ENCODE measurements at regions not wholly inside any gene's neighbourhood (a gene's known extent, or its start where the extent isn't known, plus 50 kb on each side); places are given as distances from the start of the nearest gene placed in this dataset.

GRCh38 chr4:20598626-20599025 is 101.6 kb upstream of the PACRGL start:
- DNase-seq (ENCODE audit: insufficient read length, low spot score) (no peak), FAIRE-seq (no peak)
- TF ChIP-seq POU2F2 (IDR thresholded peaks at IDR 0.05; ENCODE audit: low read depth, low read length): no peak
- TF ChIP-seq PAX5 (IDR thresholded peaks at IDR 0.05; ENCODE audit: insufficient read depth, low read length, severe bottlenecking): no peak
- TF ChIP-seq POLR2AphosphoS5 (IDR thresholded peaks at IDR 0.05; ENCODE audit: low read depth, low read length): no peak
- no peak for TF ChIP-seq SPI1 (IDR thresholded peaks at IDR 0.05; ENCODE audit: low read depth, low read length)
- no peak for TF ChIP-seq TAF1 (IDR thresholded peaks at IDR 0.05; ENCODE audit: low read depth, low read length)
- no peak for TF ChIP-seq POLR2A (IDR thresholded peaks at IDR 0.05; ENCODE audit: low read depth, low read length)

GRCh38 chr4:20603671-20604313 is 96.5 kb upstream of the PACRGL start:
- no peak for TF ChIP-seq TAF1 (IDR thresholded peaks at IDR 0.05; ENCODE audit: low read depth, low read length)
- TF ChIP-seq POLR2A (IDR thresholded peaks at IDR 0.05; ENCODE audit: low read depth, low read length): no peak
- no peak for TF ChIP-seq POU2F2 (IDR thresholded peaks at IDR 0.05; ENCODE audit: low read depth, low read length)
- no peak for TF ChIP-seq POLR2AphosphoS5 (IDR thresholded peaks at IDR 0.05; ENCODE audit: low read depth, low read length)
- TF ChIP-seq PAX5 (IDR thresholded peaks at IDR 0.05; ENCODE audit: insufficient read depth, low read length, severe bottlenecking): no peak
- TF ChIP-seq SPI1 (IDR thresholded peaks at IDR 0.05; ENCODE audit: low read depth, low read length): no peak
- FAIRE-seq: no peak
- DNase-seq (ENCODE audit: insufficient read length, low spot score): no peak

- FAIRE-seq: no peak
- TF ChIP-seq PAX5 (IDR thresholded peaks at IDR 0.05; ENCODE audit: insufficient read depth, low read length, severe bottlenecking) (no peak), POLR2AphosphoS5 (IDR thresholded peaks at IDR 0.05; ENCODE audit: low read depth, low read length) (no peak), SPI1 (IDR thresholded peaks at IDR 0.05; ENCODE audit: low read depth, low read length) (no peak), POU2F2 (IDR thresholded peaks at IDR 0.05; ENCODE audit: low read depth, low read length) (no peak), TAF1 (IDR thresholded peaks at IDR 0.05; ENCODE audit: low read depth, low read length) (no peak), POLR2A (IDR thresholded peaks at IDR 0.05; ENCODE audit: low read depth, low read length) (no peak)
- DNase-seq (ENCODE audit: insufficient read length, low spot score): no peak
These were observed 87.9 kb upstream of the PACRGL start for GRCh38 chr4:20612313-20612712.

DNA sequence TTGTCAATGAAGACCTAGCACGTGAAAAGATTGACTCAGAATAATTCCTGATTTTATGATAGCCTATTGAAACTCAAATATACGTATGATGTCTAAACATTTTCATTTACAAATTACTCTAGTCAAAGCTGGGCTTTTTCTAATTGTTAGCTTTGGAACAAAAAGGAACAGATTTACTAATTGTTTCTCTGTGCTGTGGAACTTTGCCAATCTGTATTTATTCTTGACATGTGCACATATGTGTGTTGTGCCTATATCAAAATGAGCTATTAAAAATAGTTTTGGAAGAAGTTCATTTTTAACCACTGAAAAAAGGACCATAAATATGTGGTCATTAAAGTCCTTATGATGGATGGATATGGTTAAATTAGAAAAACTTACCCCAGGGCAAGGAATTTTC is 85.4 kb upstream of the PACRGL start:
- FAIRE-seq: no peak
- DNase-seq (ENCODE audit: insufficient read length, low spot score): no peak
- no peak for TF ChIP-seq POU2F2 (IDR thresholded peaks at IDR 0.05; ENCODE audit: low read depth, low read length)
- no peak for TF ChIP-seq PAX5 (IDR thresholded peaks at IDR 0.05; ENCODE audit: insufficient read depth, low read length, severe bottlenecking)
- TF ChIP-seq SPI1 (IDR thresholded peaks at IDR 0.05; ENCODE audit: low read depth, low read length): no peak
- no peak for TF ChIP-seq POLR2A (IDR thresholded peaks at IDR 0.05; ENCODE audit: low read depth, low read length)
- no peak for TF ChIP-seq POLR2AphosphoS5 (IDR thresholded peaks at IDR 0.05; ENCODE audit: low read depth, low read length)

- DNase-seq (ENCODE audit: insufficient read length, low spot score): no peak
- FAIRE-seq: no peak
- TF ChIP-seq TAF1 (IDR thresholded peaks at IDR 0.05; ENCODE audit: low read depth, low read length) (no peak), POLR2AphosphoS5 (IDR thresholded peaks at IDR 0.05; ENCODE audit: low read depth, low read length) (no peak), POLR2A (IDR thresholded peaks at IDR 0.05; ENCODE audit: low read depth, low read length) (no peak), POU2F2 (IDR thresholded peaks at IDR 0.05; ENCODE audit: low read depth, low read length) (no peak), PAX5 (IDR thresholded peaks at IDR 0.05; ENCODE audit: insufficient read depth, low read length, severe bottlenecking) (no peak), SPI1 (IDR thresholded peaks at IDR 0.05; ENCODE audit: low read depth, low read length) (no peak)
These were observed 84.6 kb upstream of the PACRGL start for GRCh38 chr4:20615486-20616260.

- TF ChIP-seq POLR2A (IDR thresholded peaks at IDR 0.05; ENCODE audit: low read depth, low read length) (no peak), TAF1 (IDR thresholded peaks at IDR 0.05; ENCODE audit: low read depth, low read length) (no peak), SPI1 (IDR thresholded peaks at IDR 0.05; ENCODE audit: low read depth, low read length) (no peak), POU2F2 (IDR thresholded peaks at IDR 0.05; ENCODE audit: low read depth, low read length) (no peak), POLR2AphosphoS5 (IDR thresholded peaks at IDR 0.05; ENCODE audit: low read depth, low read length) (no peak), PAX5 (IDR thresholded peaks at IDR 0.05; ENCODE audit: insufficient read depth, low read length, severe bottlenecking) (no peak)
- DNase-seq (ENCODE audit: insufficient read length, low spot score) (no peak), FAIRE-seq (no peak)
These were observed 83.9 kb upstream of the PACRGL start for GRCh38 chr4:20616313-20616712.

DNA sequence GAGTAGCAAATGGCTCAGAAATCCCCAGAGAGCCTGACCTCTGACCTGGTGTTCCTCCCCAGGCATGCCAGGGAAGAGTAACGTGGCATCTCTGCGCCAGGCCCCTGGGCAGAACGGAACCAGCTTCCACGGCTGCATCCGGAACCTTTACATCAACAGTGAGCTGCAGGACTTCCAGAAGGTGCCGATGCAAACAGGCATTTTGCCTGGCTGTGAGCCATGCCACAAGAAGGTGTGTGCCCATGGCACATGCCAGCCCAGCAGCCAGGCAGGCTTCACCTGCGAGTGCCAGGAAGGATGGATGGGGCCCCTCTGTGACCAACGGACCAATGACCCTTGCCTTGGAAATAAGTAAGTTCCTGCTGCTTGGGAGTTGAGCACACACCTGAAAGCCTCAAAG is 83.4 kb upstream of the PACRGL start:
- FAIRE-seq (no peak), DNase-seq (ENCODE audit: insufficient read length, low spot score) (no peak)
- TF ChIP-seq PAX5 (IDR thresholded peaks at IDR 0.05; ENCODE audit: insufficient read depth, low read length, severe bottlenecking): no peak
- no peak for TF ChIP-seq SPI1 (IDR thresholded peaks at IDR 0.05; ENCODE audit: low read depth, low read length)
- no peak for TF ChIP-seq POLR2A (IDR thresholded peaks at IDR 0.05; ENCODE audit: low read depth, low read length)
- TF ChIP-seq POU2F2 (IDR thresholded peaks at IDR 0.05; ENCODE audit: low read depth, low read length): no peak
- no peak for TF ChIP-seq TAF1 (IDR thresholded peaks at IDR 0.05; ENCODE audit: low read depth, low read length)
- no peak for TF ChIP-seq POLR2AphosphoS5 (IDR thresholded peaks at IDR 0.05; ENCODE audit: low read depth, low read length)

DNA sequence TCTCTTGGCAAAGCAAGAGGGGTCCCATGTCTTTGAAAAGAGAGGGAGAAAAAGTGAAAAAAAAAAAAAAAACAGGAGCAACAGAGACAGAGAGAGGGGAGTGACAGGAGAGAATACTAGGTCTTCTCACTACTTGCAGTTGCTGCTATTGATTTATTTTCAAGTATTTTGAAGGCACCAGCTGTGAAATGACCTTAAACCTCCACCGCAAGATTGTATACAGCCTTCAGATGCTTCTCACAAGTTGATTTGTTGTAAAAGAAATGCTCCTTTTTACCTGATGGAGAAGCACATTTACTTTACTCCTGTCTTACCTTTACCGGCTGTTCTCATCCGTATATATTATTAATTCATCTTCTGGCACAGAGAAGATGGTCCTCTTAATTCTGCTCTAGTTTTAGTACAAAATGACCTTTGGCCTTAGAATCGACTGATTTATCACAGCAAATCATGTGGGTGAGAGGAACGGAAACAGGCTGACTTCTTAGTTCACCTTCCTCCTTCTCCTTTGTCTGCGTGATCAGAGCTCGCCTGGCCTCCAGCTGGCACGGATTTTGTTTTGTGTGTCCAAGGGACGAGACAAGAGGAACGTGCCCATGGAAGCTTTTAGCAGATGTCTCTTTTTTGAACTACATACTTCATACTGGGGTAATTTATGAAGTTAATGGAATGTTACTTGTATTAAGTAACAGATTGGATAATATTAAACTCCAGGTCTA is 82.4 kb upstream of the PACRGL start:
- no peak for TF ChIP-seq SPI1 (IDR thresholded peaks at IDR 0.05; ENCODE audit: low read depth, low read length)
- FAIRE-seq (no peak), DNase-seq (ENCODE audit: insufficient read length, low spot score) (no peak)

- DNase-seq (ENCODE audit: insufficient read length, low spot score): no peak
- TF ChIP-seq SPI1 (IDR thresholded peaks at IDR 0.05; ENCODE audit: low read depth, low read length): no peak
- no peak for TF ChIP-seq POLR2A (IDR thresholded peaks at IDR 0.05; ENCODE audit: low read depth, low read length)
- TF ChIP-seq PAX5 (IDR thresholded peaks at IDR 0.05; ENCODE audit: insufficient read depth, low read length, severe bottlenecking): no peak
- TF ChIP-seq POLR2AphosphoS5 (IDR thresholded peaks at IDR 0.05; ENCODE audit: low read depth, low read length): no peak
- TF ChIP-seq POU2F2 (IDR thresholded peaks at IDR 0.05; ENCODE audit: low read depth, low read length): no peak
- TF ChIP-seq TAF1 (IDR thresholded peaks at IDR 0.05; ENCODE audit: low read depth, low read length): no peak
- FAIRE-seq: no peak
These were observed 81.5 kb upstream of the PACRGL start for GRCh38 chr4:20618731-20619130.

Measured in GM12891 (cell line).